Erythroblast (primary cell): ENCODE measurements at regions not wholly inside any gene's neighbourhood (a gene's known extent, or its start where the extent isn't known, plus 50 kb on each side); places are given as distances from the start of the nearest gene placed in this dataset.

Experiments
- GATA1 ChIP-seq: IDR thresholded peaks from 2 replicates; pipeline ENCODE4 v1.6.1; 2011; ENCODE audit warnings: low read depth, mild to moderate bottlenecking, control low read depth, low read length, moderate library complexity
- POLR2A ChIP-seq: IDR thresholded peaks from 2 replicates; pipeline ENCODE4 v1.6.1; 2011; ENCODE audit warnings: mild to moderate bottlenecking, low read length

- no peak for TF ChIP-seq POLR2A
- TF ChIP-seq GATA1 = no peak
These were observed 459.2 kb downstream of the KCNJ3 start for GRCh38 chr2:155157711-155158110.
